ENCODE measurements at regions not wholly inside any gene's neighbourhood (a gene's known extent, or its start where the extent isn't known, plus 50 kb on each side); places are given as distances from the start of the nearest gene placed in this dataset.

- no peaks in the 10 kb centered on the region for H3K9me1 ChIP-seq (ENCODE audit: control insufficient read depth, insufficient read depth, low read length)
- H2AFZ ChIP-seq (ENCODE audit: low read depth, low read length): no peak overlapping the region
- no peaks in the 10 kb centered on the region for H3K9me3 ChIP-seq (replicated peaks; ENCODE audit: control insufficient read depth, insufficient read depth, low read depth, low read length)
- no peak for ATAC-seq
- no peaks in the 10 kb centered on the region for H3K4me1 ChIP-seq (replicated peaks in 1 of 2; ENCODE audit: control insufficient read depth in 2 of 2, insufficient read depth in 2 of 2, low read length in 2 of 2)
- no peak overlapping the region for H3K9ac ChIP-seq (ENCODE audit: insufficient read depth in 1 of 2, low read depth in 2 of 2, low read length in 2 of 2)
- H3K4me2 ChIP-seq (ENCODE audit: insufficient read depth, low read length): no peak overlapping the region
- no peak overlapping the region for H3K4me3 ChIP-seq
- no peaks in the 10 kb centered on the region for H3K79me2 ChIP-seq (ENCODE audit: control insufficient read depth, insufficient read depth, low read length)
- in situ Hi-C loops (cut with MboI) (no loop called here), intact Hi-C loops (cut with micrococcal nuclease) (no loop called here)
- BruUV-seq (replicated peaks): no TSS peak
- no peak for DNase-seq (ENCODE audit: extremely low read depth in 1 of 4, low spot score in 3 of 4)
- H3K36me3 ChIP-seq (ENCODE audit: control insufficient read depth, insufficient read depth, low read length): no peaks in the 10 kb centered on the region
- no peak overlapping the region for H3K27ac ChIP-seq (ENCODE audit: extremely low read depth, low read depth, low read length)
- H3K27me3 ChIP-seq (ENCODE audit: control insufficient read depth in 2 of 2, insufficient read depth in 2 of 2, low read length in 2 of 2): no peaks in the 10 kb centered on the region
- no peaks in the 10 kb centered on the region for H4K20me1 ChIP-seq (replicated peaks; ENCODE audit: control insufficient read depth, insufficient read depth, low read length)
- ChIA-PET CTCF (ENCODE audit: low intra/inter-chr PET ratio) (no interaction called here), POLR2A (no interaction called here)
- 0% methylated on average over 4 of the region's 4 CpGs for WGBS (ENCODE audit: insufficient coverage, low coverage, missing lambda C conversion rate)
- no peak for TF ChIP-seq ZNF23 (CRISPR knock-in tag; IDR thresholded peaks at IDR 0.05)
- TF ChIP-seq CTCFL (IDR thresholded peaks at IDR 0.05; ENCODE audit: borderline replicate concordance, insufficient read depth, low read depth, low read length, poor library complexity, severe bottlenecking): no peak
- TF ChIP-seq FOXA3 (CRISPR knock-in tag; conservative IDR thresholded peaks at IDR 0.05 in 1 of 2, IDR thresholded peaks at IDR 0.05 in 1 of 2): no peak
- no peak for TF ChIP-seq ARID2 (IDR thresholded peaks at IDR 0.05)
- no peak for TF ChIP-seq TAF7 (tag; IDR thresholded peaks at IDR 0.05)
- TF ChIP-seq ZNF830 (CRISPR knock-in tag; IDR thresholded peaks at IDR 0.05): no peak
- no peak for TF ChIP-seq ZNF507 (tag; conservative IDR thresholded peaks at IDR 0.05)
- TF ChIP-seq DLX4 (CRISPR knock-in tag; IDR thresholded peaks at IDR 0.05): no peak
- TF ChIP-seq NFRKB (IDR thresholded peaks at IDR 0.05; ENCODE audit: low read depth): no peak
- no peak for TF ChIP-seq BRD9 (IDR thresholded peaks at IDR 0.05; ENCODE audit: low read depth, partially characterized antibody)
- FAIRE-seq: no peak
These were observed 477.8 kb upstream of the DCC start for GRCh38 chr18:51862051-51862715.

All from K562 (cell line).